ENCODE measurements at regions not wholly inside any gene's neighbourhood (a gene's known extent, or its start where the extent isn't known, plus 50 kb on each side); places are given as distances from the start of the nearest gene placed in this dataset.

DNA sequence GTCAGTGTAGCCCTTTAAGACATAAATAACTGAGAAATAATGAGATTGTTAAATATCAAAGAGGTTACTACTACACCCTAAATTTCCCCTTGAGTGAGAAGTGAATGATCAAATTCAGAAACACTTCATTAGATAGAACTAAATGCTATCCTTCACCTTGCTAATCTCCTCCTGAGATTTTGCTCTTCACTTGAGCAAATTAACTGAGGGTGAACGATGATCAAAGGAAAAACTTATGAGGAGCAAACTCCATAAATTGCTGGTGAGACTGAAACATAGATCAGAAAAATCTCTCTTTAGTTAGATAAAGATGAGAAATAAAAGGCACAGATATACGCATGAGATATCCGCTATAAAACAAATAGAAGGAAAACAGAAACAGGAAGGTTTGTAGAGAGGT, 63.1 kb upstream of the TANC1 start:
- DNase-seq (ENCODE audit: low read depth in 2 of 2): no peak

DNA sequence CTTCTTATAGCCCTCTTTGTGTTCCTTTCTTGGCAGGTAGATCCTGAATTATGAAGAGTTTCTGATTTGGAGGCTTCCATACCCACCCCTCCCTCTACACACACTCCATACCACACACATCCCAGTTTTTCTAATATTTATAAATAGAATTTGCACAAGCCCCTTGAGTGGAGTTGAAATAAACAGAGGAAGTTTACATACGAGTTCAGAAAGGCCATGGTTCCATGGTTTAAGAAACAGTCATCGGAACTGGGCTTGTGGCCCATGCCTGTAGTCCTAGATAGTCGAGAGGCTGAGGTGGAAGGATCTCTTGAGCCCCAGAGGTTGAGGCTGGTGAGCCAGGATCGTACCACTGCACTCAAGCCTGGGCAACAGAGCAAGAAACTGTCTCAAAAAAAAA, 62.7 kb upstream of the TANC1 start:
- no peak for DNase-seq (ENCODE audit: low read depth in 2 of 2)

DNA sequence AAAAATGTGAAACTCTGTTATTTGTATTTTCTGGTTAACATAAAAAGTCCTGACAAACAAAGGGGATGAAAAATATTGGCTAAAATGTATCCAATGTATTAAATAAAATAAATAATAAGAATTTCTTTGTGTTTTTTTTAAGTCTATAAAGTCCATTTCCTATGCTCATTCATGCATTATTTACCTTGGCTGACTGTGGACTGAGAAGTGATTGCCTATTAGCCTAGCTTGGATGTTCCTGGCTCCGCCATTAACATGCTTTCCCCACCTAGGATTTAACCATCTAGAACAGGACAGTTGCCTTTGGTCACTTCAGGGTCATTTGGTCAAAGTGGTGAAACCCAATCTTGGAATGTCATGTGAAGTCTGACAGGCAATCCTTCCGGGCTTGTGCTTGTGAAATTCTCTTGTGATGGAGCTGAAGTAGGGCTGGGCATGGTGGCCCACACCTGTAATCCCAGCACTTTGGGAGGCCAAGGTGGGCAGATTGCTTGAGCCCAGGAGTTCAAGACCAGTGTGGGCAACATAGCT, 60.4 kb upstream of the TANC1 start:
- DNase-seq (ENCODE audit: low read depth in 2 of 2): no peak

DNA sequence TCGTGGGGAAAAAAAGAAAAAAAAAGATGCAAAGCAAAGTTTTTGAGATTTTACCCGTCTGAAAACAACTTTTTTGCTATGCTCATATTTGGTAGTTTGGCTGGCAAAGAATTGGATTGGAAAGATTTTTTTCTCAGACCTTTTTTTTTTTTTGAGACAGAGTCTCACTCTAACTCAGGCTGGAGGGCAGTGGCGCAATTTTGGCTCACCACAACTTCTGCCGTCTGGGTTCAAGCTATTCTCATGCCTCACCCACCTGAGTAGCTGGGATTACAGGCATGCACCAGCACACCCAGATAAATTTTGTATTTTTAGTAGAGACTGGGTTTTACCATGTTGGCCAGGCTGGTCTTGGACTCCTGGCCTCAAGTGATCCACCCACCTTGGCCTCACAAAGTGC, 56.3 kb upstream of the TANC1 start:
- DNase-seq (ENCODE audit: low read depth in 2 of 2): no peak

DNA sequence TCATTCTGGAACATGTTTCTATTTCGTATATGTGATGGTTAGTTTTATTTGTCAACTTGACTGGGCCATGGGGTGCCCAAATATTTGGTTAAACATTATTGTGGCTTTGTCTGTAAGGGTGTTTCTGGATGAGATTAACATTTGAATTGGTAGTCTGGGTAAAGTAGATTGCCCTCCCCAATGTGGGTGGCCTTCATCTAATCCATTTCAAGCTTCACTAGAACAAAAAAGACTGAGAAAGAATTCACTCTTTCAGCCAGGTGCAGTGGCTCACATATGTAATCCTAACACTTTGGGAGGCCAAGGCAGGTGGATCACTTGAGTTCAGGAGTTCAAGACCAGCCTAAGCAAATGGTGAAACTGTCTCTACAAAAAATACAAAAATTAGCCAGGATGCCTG, 55.7 kb upstream of the TANC1 start:
- DNase-seq (ENCODE audit: low read depth in 2 of 2): no peak

DNA sequence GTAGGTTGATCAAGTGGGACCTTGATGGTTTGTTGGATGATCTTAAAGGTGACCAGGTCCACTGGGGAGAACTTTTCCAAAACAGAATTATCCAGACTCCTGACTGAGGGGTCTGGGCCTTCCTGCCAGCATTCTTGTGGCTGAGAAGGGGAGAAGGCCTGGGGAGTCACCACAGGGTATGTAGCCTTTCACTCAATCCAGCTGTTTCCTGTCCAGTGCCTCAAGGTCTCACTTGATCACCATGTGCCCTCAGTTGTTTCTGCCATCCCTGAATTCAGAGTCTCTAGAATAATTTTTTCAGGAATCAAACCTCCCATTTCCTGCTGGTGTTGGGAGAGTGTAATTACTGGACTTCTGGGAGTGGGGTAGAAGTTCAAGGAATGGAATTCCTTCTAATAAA, 54.4 kb upstream of the TANC1 start:
- DNase-seq (ENCODE audit: low read depth in 2 of 2): no peak

DNA sequence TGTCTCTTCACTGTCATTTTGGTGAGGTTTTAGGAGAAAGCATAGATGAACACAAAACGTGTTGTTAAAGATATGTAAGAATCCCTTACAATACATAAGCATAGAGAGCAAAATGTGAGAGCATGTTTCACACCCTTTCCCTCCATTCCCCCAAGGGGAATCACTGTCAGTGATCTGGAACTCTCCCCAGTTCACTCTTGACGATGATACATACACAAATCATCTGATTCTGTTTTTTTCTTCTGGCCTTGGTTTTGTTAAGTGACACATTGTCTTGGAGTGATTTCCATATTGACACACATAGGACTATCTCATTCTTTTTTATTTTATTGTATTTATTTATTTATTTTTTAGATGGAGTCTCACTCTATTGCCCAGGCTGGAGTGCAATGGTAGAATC, 53.7 kb upstream of the TANC1 start:
- DNase-seq (ENCODE audit: low read depth in 2 of 2): no peak

DNA sequence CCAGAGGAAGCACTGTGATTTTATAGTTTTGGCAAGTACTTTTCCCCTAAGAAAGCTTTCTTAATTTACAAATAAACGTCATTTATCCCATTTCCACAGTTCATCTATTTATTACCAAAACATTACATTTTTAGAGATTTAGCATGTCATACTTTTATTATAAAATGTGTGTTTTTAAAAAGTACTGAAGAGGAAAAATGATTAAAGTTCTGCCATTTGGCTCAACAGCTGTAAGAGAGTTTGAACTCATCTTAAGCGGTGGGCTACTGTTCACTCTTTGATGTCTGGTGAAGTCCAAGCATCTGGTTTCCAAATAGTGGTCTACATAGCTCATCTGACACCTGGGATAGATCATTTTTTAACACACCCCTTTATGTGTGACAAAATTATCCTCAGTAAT, 51.3 kb upstream of the TANC1 start:
- no peak for DNase-seq (ENCODE audit: low read depth in 2 of 2)

DNA sequence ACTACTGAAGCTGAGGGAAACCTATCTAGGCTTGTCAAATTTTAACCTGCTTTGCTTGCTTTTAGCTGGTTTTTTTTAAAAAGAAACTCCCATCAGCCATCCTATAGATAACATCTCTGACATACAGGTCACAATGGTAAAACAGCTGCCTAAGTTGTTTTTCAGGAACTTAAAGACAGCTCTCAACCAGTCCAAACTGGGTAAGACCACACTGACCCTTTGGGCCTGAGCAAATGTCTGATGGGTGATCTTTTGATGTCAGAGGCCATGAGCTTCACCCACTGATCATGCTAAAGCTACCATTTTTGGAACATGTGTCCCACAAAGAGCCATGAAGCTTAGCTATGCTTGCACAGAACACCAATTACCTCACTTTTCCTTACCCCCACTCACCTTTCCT, 50.0 kb upstream of the TANC1 start:
- no peak for DNase-seq (ENCODE audit: low read depth in 2 of 2)
